Upper lobe of left lung (tissue), 6 donors: ENCODE measurements at regions not wholly inside any gene's neighbourhood (a gene's known extent, or its start where the extent isn't known, plus 50 kb on each side); places are given as distances from the start of the nearest gene placed in this dataset.

Experiments
- ATAC-seq, 2 donors: fragments of 200-7000 bp; cut with Tn5 transposase; one replicate each; pipeline ENCODE4 v1.9.1; 2022; ENCODE audit warnings: mild to moderate bottlenecking in 2 of 2, moderate library complexity in 2 of 2; ENCODE audit not compliant: low FRiP score in 2 of 2
- DNase-seq, 2 donors: peaks; one replicate each; pipeline ENCODE4 v3.0.0-alpha.2; 2019 to 2020
- H3K27ac ChIP-seq, 4 donors: fragments of 200-600 bp; sonication (generic); one replicate each; pipeline ENCODE4 v1.5.1; 2016 to 2019
- H3K27me3 ChIP-seq, 4 donors: fragments of 200-600 bp; sonication (generic); one replicate each; pipeline ENCODE4 v1.5.1; 2017 to 2019
- H3K36me3 ChIP-seq, 4 donors: fragments of 200-600 bp; sonication (generic); one replicate each; pipeline ENCODE4 v1.5.1; 2016 to 2019
- H3K4me1 ChIP-seq, 4 donors: fragments of 200-600 bp; sonication (generic); one replicate each; pipeline ENCODE4 v1.5.1; 2018 to 2019
- H3K4me3 ChIP-seq, 4 donors: fragments of 200-600 bp; sonication (generic); one replicate each; pipeline ENCODE4 v1.5.1; 2017 to 2019; ENCODE audit warnings: mild to moderate bottlenecking in 2 of 4, moderate library complexity in 1 of 4
- H3K9me3 ChIP-seq, 4 donors: fragments of 200-600 bp; sonication (generic); one replicate each; pipeline ENCODE4 v1.5.1; 2018 to 2019
- EP300 ChIP-seq, 4 donors: sonication (generic); formaldehyde crosslinking; IDR thresholded peaks; one replicate each; pipeline ENCODE4 v1.5.1; 2017; ENCODE audit warnings: antibody characterized with exemption in 4 of 4, control low read depth in 2 of 4
- POLR2A ChIP-seq, 4 donors: fragments of 450-650 bp; IDR thresholded peaks; one replicate each; pipeline ENCODE4 v1.5.1; 2016 to 2017; ENCODE audit warnings: antibody characterized with exemption in 4 of 4, mild to moderate bottlenecking in 2 of 4
- POLR2AphosphoS5 ChIP-seq, 2 donors: sonication (generic); formaldehyde crosslinking; IDR thresholded peaks; one replicate each; pipeline ENCODE4 v1.5.1; 2017; ENCODE audit warnings: antibody characterized with exemption in 2 of 2
- WGBS, 2 donors: methylation state at CpG; one replicate each; pipeline ENCODE4 v1.1.5; 2017 to 2018; 5-methylcytosine and 5-hydroxymethylcytosine counted together
- TF ChIP-seq, protein P1 (sequence below), 6 experiments: fragments of 450-650 bp in 4 of 6; fragments of 200-600 bp in 2 of 6; sonication (generic) in 2 of 6; IDR thresholded peaks; one replicate each; pipeline ENCODE4 v1.5.1; 2016 to 2019; ENCODE audit warnings: antibody characterized with exemption in 6 of 6
- donor health status: DM: no; HTN: no; CAD: no; lungs with moderate emphysema.
- donor health status: DM: no; HTN: yes; CAD: no; lungs with severe emphysema.

DNA sequence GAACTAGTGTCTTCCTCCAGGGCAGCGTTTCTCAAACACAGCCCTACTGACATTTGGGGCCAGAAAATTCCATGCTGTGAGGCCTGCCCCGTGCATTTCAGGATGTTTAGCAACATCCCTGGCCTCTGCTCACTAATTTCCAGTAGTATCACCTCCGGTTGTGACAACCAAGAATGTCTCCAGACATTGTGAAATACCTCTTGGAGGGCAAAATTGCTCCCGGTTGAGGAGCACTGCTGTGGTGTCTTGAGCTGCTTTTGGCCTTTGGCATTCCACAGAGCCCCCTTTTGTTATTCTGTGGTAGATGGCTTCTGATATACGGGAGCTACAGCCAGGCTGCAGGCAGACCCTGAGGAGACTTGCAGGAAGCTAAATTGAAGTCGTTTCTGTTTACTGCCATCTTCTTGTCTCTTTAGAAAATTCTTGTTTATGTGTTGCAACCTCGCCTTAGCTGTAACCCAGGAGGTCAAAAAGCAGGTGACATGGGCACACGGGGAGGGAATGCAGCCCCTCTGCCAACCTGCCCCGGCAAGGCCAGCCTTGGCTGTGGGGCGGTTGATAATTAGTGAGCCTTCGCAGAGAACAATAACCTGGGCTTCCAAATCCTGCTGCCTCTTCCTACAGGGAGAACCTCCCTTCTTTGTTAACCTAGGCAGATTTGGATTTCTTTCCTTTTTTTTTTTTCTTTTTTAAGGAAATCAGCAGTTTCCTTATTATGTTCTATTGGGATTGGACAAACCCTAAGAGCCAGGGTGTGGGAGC lies 74.7 kb upstream of the AKT3 start:
- DNase-seq (no peak), ATAC-seq (no peak)
- TF ChIP-seq EP300 (IDR thresholded peaks at IDR 0.05) (no peak), POLR2AphosphoS5 (IDR thresholded peaks at IDR 0.05) (no peak), POLR2A (IDR thresholded peaks at IDR 0.05) (no peak)
- TF ChIP-seq, protein P1, sequence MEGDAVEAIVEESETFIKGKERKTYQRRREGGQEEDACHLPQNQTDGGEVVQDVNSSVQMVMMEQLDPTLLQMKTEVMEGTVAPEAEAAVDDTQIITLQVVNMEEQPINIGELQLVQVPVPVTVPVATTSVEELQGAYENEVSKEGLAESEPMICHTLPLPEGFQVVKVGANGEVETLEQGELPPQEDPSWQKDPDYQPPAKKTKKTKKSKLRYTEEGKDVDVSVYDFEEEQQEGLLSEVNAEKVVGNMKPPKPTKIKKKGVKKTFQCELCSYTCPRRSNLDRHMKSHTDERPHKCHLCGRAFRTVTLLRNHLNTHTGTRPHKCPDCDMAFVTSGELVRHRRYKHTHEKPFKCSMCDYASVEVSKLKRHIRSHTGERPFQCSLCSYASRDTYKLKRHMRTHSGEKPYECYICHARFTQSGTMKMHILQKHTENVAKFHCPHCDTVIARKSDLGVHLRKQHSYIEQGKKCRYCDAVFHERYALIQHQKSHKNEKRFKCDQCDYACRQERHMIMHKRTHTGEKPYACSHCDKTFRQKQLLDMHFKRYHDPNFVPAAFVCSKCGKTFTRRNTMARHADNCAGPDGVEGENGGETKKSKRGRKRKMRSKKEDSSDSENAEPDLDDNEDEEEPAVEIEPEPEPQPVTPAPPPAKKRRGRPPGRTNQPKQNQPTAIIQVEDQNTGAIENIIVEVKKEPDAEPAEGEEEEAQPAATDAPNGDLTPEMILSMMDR (IDR thresholded peaks at IDR 0.05), result no peak
- Histone ChIP-seq H3K27me3 (no peaks in the 10 kb centered on the region), H3K4me1 (peaks cover 0 to 4% (median 0%) of the 10 kb centered on the region in 4 donors), H3K4me3 (no peak overlapping the region), H3K9me3 (no peaks in the 10 kb centered on the region), H3K27ac (no peak overlapping the region), H3K36me3 (no peaks in the 10 kb centered on the region)
- WGBS, 2 donors, result 42 to 49% methylated on average over 11 of the region's 11 CpGs

DNA sequence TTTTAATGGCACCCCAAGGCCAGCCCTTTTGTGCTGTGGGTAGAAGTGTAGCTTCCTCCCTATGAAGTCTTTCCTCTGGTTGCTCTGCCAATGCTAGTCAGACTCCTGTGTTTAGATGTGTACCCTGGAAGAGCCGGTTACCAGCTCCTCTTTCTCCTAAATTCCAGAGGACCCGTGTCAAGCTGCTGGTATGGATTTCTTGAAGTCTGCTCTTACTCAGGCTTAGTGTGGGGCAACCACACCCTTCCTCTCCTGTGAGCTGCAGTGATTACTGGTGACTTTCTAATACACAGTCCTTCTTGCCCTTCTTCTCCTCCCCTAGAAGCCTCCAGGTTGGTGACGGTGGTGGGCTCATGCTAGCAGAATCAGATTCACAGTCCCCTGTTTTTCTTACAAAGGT lies 74.1 kb upstream of the AKT3 start:
- H3K9me3 ChIP-seq, result no peaks in the 10 kb centered on the region
- H3K27me3 ChIP-seq, result no peaks in the 10 kb centered on the region
- no peak overlapping the region for H3K27ac ChIP-seq
- TF ChIP-seq POLR2A (IDR thresholded peaks at IDR 0.05) (no peak), POLR2AphosphoS5 (IDR thresholded peaks at IDR 0.05) (no peak), EP300 (IDR thresholded peaks at IDR 0.05) (no peak)
- TF ChIP-seq, protein P1 (IDR thresholded peaks at IDR 0.05), result no peak
- no peak for DNase-seq
- ATAC-seq, result no peak
- no peak overlapping the region for H3K4me3 ChIP-seq
- peaks cover 0 to 4% (median 0%) of the 10 kb centered on the region in 4 donors for H3K4me1 ChIP-seq
- 81 to 85% methylated on average over 3 of the region's 3 CpGs for whole genome bisulfite sequencing, 2 donors
- no peaks in the 10 kb centered on the region for H3K36me3 ChIP-seq

DNA sequence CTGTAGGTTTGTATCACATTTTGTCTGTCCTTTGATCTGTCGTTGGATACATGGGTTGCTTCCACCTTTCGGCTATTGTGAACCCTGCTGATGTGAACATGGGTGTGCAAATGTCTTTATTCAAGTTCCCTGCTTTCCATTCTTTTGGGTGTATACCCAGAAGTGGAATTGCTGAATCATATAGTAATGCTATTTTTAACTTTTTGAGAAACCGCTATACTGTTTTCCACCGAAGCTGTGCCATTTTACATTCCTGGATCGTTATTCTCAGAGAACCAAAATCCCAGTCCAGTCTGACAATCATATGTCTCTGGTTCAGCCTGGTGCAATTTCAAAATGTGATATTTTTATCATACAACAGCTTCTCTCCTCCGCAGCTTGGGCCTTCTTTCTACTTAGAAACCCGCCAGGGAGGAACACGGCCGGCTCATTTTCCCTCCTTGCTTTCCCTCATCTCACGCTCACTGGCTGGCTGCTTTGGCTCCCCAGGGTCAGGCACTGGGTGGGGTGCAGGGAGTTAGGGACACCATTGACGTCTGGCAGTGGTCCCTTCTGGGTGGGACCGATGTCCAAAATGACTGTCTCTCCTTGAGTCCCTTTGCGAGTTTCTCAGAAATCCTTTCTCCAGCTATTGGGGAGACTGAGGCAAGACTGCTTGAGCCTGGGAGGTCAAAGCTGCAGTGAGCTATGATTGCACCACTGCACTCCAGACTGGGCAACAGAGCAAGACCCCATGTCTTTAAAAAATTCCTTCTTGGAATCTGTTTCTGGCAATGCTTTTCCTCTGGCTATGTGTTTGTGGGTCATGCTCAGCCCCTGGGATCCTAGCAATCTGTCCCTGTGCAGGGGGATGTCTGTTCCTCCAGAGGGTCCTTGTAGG lies 73.5 kb upstream of the AKT3 start:
- Histone ChIP-seq H3K9me3 (no peaks in the 10 kb centered on the region), H3K4me1 (peaks cover 0 to 4% (median 0%) of the 10 kb centered on the region in 4 donors), H3K27me3 (no peaks in the 10 kb centered on the region), H3K36me3 (no peaks in the 10 kb centered on the region), H3K27ac (no peak overlapping the region), H3K4me3 (no peak overlapping the region)
- whole genome bisulfite sequencing, 2 donors, result 87 to 92% methylated on average over 12 to 13 of the region's 13 CpGs
- no peak for DNase-seq
- ATAC-seq, result no peak
- TF ChIP-seq, protein P1 (IDR thresholded peaks at IDR 0.05), result no peak
- no peak for TF ChIP-seq POLR2A (IDR thresholded peaks at IDR 0.05)
- TF ChIP-seq EP300 (IDR thresholded peaks at IDR 0.05), result no peak
- TF ChIP-seq POLR2AphosphoS5 (IDR thresholded peaks at IDR 0.05), result no peak

DNA sequence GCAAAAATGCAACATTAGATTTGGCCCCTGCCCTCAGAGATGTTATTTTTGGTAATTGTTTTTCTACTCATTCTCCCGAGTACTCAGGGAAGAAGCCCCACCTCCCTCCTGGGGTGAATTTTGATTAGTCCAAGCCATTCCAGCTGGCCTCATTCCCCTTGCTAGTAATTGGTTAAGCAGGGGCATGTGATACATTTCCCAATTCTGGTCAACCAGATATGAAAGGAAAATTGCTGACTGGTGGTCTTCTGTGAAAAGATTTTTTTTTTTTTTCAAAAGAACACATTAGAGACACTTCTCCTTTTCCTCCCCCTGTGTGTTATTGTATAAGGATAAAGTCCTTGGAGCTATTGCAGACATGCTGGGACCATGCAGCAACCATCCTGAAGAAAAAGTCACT lies 71.1 kb upstream of the AKT3 start:
- H3K9me3 ChIP-seq, result no peaks in the 10 kb centered on the region
- H3K27ac ChIP-seq, result no peak overlapping the region
- WGBS, 2 donors, result 21 to 22% methylated on average over 1 of the region's 1 CpG
- peaks cover 11 to 19% (median 16%) of the 10 kb centered on the region in 4 donors for H3K4me1 ChIP-seq
- H3K27me3 ChIP-seq, result peaks cover 0 to 7% (median 0%) of the 10 kb centered on the region in 4 donors
- H3K4me3 ChIP-seq, result no peak overlapping the region
- no peak for TF ChIP-seq EP300 (IDR thresholded peaks at IDR 0.05)
- ATAC-seq (no peak), DNase-seq (no peak)
- H3K36me3 ChIP-seq, result no peaks in the 10 kb centered on the region

DNA sequence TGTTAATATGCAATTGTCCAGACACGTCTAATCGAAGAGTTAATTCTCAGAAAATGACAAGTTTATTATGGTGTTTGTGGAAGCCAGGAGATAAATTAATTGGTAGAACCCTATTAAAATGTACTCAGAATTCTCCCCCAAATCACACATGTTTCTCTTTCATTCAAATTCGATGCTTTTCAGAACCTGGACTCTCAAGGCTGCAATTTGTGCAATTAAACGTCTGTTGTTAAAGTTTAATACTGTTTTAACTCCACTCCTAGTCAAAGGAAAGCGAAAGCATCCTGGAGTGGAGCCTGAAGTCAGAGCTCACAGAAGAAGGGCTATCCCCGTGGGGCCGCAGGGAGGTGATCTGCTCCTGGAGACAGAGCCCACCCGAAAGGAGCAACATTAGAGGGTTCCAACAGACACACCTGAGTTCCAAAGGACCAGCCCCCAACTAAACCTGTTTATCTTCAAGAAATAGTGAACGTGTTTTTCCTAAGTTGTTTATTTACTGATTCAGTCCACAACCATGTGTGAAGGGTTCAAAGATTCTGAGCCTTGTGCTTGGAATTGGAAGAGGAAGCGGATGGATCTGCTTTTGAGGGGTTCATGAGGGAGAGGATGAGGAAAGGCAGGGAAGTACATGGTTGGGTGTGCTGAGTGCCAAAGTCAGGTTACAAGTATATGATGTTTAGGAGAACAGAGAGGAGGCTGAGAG lies 68.0 kb upstream of the AKT3 start:
- WGBS, 2 donors, result 26 to 29% methylated on average over 10 of the region's 10 CpGs
- no peak overlapping the region for H3K27ac ChIP-seq
- DNase-seq, result no peak

More for the DNA sequence above, 68.0 kb upstream of the AKT3 start:
- no peaks in the 10 kb centered on the region for H3K36me3 ChIP-seq
- H3K9me3 ChIP-seq, result no peaks in the 10 kb centered on the region
- H3K4me1 ChIP-seq, result peaks cover 11 to 19% (median 14%) of the 10 kb centered on the region in 4 donors
- peak in 1 of 2 donors; percentile 43 for ATAC-seq
- H3K27me3 ChIP-seq, result peaks cover 0 to 7% (median 0%) of the 10 kb centered on the region in 4 donors
- TF ChIP-seq, protein P1 (IDR thresholded peaks at IDR 0.05), result no peak
- no peak for TF ChIP-seq POLR2A (IDR thresholded peaks at IDR 0.05)
- no peak for TF ChIP-seq POLR2AphosphoS5 (IDR thresholded peaks at IDR 0.05)
- no peak for TF ChIP-seq EP300 (IDR thresholded peaks at IDR 0.05)
- peak overlapping the region; percentile 29 to 52 (median 44) for H3K4me3 ChIP-seq
